ENCODE measurements at regions not wholly inside any gene's neighbourhood (a gene's known extent, or its start where the extent isn't known, plus 50 kb on each side); places are given as distances from the start of the nearest gene placed in this dataset.

DNA sequence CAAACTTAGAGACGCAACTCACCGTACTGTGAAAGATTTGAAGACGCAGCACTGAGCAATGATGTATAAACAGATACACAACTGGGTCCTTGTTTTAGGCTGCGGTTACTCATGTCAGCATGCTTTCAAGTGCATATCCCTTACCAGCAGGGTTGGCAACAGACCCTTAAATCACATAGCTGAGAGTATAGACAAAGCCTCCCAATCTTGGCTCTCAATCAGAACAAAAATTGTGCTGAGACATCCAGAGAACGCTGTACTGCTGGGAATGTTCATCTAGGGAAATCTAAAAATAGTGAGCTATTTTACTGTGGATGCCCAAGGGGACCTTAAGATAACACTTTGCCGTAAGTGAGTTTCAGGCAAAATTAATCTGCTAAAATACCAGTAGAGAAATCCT, 84.4 kb upstream of the NUDT7 start:
- no peak overlapping the region for H3K27ac Mint-ChIP-seq
- no peak for ATAC-seq (replicated peaks)
- H3K4me1 Mint-ChIP-seq, result no peaks in the 10 kb centered on the region
- no peak overlapping the region for H3K4me3 Mint-ChIP-seq
- peaks cover 22% of the 10 kb centered on the region for H3K27me3 Mint-ChIP-seq
- H3K9me3 Mint-ChIP-seq, result no peaks in the 10 kb centered on the region
- no peaks in the 10 kb centered on the region for H3K36me3 Mint-ChIP-seq (ENCODE audit: low read depth)

DNA sequence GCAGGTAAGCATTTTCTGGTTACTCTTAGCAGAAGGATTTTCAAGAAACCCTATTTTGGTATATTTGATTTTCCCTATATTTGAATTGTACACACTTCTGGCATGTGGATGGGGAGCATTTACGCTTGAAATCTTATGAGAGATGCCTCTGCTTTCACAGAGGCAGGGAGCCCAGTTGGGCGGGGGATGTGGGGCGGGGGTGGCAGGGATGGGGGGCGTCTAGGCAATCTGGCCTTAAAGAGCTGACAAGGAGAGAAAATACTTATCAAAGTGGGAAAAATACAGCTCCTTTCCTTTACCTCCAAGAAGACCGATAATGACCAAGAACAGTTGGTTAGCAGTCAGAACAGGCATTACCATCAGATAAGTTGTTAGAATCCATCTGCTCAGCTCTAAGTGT, 79.1 kb upstream of the NUDT7 start:
- ATAC-seq (replicated peaks), result no peak
- Mint-ChIP-seq H3K4me1 (no peaks in the 10 kb centered on the region), H3K4me3 (no peak overlapping the region), H3K27me3 (peaks cover 20% of the 10 kb centered on the region), H3K9me3 (no peaks in the 10 kb centered on the region), H3K36me3 (ENCODE audit: low read depth) (no peaks in the 10 kb centered on the region), H3K27ac (no peak overlapping the region)

DNA sequence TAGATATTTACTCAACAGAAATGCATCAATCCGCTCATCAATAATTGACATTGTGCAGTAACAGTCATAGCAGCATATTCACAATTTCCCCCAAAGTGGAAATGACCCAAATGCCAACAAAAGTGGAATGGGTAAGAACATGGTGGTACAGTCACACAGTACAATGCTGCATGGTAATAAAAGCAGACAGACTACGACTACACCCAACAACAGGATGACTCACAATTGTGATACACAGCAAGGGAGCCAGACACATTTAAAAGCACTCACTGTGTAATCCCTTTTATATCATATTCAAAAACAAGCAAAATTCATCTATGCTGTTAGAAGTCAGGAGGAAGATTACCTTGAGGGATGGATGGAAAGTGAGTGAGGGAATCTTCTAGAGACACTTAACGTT, 76.5 kb upstream of the NUDT7 start:
- Mint-ChIP-seq H3K9me3 (no peaks in the 10 kb centered on the region), H3K27me3 (peaks cover 17% of the 10 kb centered on the region), H3K36me3 (ENCODE audit: low read depth) (no peaks in the 10 kb centered on the region), H3K4me3 (no peak overlapping the region), H3K27ac (no peak overlapping the region), H3K4me1 (no peaks in the 10 kb centered on the region)
- no peak for ATAC-seq (replicated peaks)

DNA sequence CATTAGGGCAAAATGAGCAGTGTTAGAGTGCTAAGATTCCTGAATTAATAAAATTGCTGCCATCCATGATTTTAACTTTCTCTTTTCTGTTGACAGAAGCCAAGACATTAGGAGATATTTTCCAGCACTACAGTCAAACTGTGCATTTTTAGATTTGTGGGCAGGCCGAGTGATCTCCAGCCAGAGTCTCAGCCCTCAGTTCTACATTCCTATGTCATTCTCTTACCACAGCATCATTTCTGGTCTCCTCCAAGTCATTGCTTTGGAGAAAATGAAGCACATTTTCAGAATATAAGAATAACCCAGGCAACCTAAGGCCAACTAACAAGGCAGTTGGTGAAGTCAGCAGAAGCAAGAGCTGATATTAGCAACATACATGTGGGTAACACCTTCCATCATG, 74.6 kb upstream of the NUDT7 start:
- no peak for ATAC-seq (replicated peaks)
- H3K4me1 Mint-ChIP-seq, result no peaks in the 10 kb centered on the region
- peaks cover 21% of the 10 kb centered on the region for H3K27me3 Mint-ChIP-seq
- no peaks in the 10 kb centered on the region for H3K9me3 Mint-ChIP-seq
- H3K36me3 Mint-ChIP-seq (ENCODE audit: low read depth), result no peaks in the 10 kb centered on the region
- H3K27ac Mint-ChIP-seq, result no peak overlapping the region
- H3K4me3 Mint-ChIP-seq, result no peak overlapping the region

DNA sequence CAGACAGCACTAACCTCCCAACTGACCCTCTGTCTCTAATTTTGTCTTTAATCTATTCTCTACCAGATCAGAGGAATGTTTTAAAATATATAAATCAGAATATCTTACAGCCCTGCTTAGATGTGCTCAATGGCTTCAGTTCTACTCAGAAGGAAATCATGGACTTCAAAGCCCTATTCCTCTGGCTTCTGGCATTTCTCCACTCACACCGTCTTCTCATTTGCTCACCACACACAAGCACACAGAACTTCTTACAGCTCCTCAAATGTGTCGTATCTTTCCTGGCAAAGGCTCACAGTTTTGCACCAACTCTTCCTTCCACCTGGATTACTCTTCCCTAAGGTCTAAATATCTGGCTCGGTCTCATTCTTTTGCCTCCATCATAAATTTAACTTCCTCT, 71.6 kb upstream of the NUDT7 start:
- Mint-ChIP-seq H3K36me3 (ENCODE audit: low read depth) (no peaks in the 10 kb centered on the region), H3K4me3 (no peak overlapping the region), H3K4me1 (no peaks in the 10 kb centered on the region), H3K9me3 (no peaks in the 10 kb centered on the region), H3K27me3 (peaks cover 24% of the 10 kb centered on the region), H3K27ac (no peak overlapping the region)
- no peak for ATAC-seq (replicated peaks)

DNA sequence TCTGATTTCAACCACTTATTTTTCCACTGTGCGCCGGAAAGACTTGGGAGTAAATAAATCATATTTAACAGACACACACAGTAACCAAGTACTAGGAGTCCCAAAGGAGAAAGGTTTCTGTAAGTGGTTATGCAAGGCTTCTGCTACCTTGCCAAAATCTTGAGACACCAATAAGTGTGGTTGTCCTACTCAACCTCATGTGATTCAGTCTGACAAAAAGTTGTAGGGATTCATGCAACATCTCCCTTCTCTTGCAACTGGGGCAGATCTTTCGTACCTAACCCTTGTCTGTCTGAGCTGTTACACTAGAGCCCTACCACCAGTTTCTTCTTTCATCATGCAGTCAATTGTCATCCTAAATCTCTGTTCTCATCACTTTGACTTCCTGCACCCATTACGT, 69.9 kb upstream of the NUDT7 start:
- Mint-ChIP-seq H3K27ac (no peak overlapping the region), H3K9me3 (peaks cover 6% of the 10 kb centered on the region), H3K4me1 (no peaks in the 10 kb centered on the region), H3K36me3 (ENCODE audit: low read depth) (no peaks in the 10 kb centered on the region), H3K27me3 (peaks cover 32% of the 10 kb centered on the region), H3K4me3 (no peak overlapping the region)
- ATAC-seq (replicated peaks), result no peak

DNA sequence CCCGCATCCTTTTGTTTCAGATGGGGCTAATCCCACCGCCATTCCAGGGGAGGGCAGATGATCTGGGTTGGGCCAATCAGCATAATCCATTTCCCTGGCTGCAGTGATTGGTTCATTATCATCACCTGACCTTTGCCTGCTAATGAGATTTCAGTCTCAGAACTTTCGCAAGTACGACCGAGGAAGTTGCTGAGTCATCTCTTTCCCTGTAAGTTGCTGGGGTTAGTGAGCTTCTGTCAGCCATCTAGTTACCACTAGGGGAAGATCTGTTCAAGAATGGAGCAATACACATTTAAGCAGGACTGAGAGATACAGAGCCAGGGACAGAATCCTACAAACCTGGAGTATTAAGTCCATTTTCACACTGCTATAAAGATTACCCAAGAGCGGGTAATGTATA, 65.3 kb upstream of the NUDT7 start:
- H3K9me3 Mint-ChIP-seq, result peaks cover 6% of the 10 kb centered on the region
- no peak overlapping the region for H3K4me3 Mint-ChIP-seq
- H3K36me3 Mint-ChIP-seq (ENCODE audit: low read depth), result no peaks in the 10 kb centered on the region
- no peak overlapping the region for H3K27ac Mint-ChIP-seq
- ATAC-seq (replicated peaks), result no peak
- peaks cover 29% of the 10 kb centered on the region for H3K27me3 Mint-ChIP-seq
- H3K4me1 Mint-ChIP-seq, result no peaks in the 10 kb centered on the region

DNA sequence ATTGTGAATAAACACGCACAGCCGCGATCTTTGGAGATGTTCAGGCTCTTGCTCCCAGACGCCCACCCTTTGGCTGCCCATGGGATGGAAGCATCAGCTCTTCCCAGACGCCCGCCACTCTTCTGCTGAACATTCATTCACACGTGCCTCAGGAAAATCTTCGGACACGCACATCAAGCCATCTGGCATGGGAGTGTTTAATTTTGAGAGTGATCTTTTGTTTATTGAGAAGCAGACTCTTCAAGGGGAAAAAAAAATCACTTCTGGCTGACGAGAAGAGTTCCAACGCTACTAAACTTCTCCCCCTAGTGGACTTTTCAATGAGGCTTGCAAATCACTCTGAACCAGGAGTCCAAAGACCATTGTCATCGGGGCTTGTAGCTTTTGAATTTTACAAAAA, 62.0 kb upstream of the NUDT7 start:
- ATAC-seq (replicated peaks), result no peak
- H3K36me3 Mint-ChIP-seq (ENCODE audit: low read depth), result no peaks in the 10 kb centered on the region
- peaks cover 26% of the 10 kb centered on the region for H3K27me3 Mint-ChIP-seq
- peaks cover 6% of the 10 kb centered on the region for H3K9me3 Mint-ChIP-seq
- no peak overlapping the region for H3K4me3 Mint-ChIP-seq
- H3K4me1 Mint-ChIP-seq, result no peaks in the 10 kb centered on the region
- H3K27ac Mint-ChIP-seq, result no peak overlapping the region

DNA sequence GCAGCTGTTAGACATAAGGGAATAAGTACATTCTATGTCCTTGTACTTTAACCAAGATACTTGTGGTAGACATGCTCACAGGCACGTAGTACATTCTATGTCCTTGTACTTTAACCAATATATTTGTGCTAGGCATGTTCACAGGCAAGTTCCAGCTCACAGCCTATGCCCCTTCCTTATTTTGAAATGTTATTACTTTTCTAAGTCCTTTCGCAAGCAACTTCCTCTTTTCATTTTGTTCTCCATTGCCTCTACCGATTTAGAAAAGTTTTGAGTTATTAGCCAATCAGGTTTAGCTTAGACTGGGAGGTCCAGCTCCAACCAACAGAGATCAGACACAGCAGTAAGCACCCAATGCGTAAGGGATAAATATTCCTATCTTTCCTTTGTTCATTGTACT, 60.1 kb upstream of the NUDT7 start:
- Mint-ChIP-seq H3K9me3 (peaks cover under 1% of the 10 kb centered on the region), H3K36me3 (ENCODE audit: low read depth) (no peaks in the 10 kb centered on the region), H3K27ac (no peak overlapping the region), H3K4me1 (no peaks in the 10 kb centered on the region), H3K4me3 (no peak overlapping the region), H3K27me3 (peaks cover 21% of the 10 kb centered on the region)
- no peak for ATAC-seq (replicated peaks)

DNA sequence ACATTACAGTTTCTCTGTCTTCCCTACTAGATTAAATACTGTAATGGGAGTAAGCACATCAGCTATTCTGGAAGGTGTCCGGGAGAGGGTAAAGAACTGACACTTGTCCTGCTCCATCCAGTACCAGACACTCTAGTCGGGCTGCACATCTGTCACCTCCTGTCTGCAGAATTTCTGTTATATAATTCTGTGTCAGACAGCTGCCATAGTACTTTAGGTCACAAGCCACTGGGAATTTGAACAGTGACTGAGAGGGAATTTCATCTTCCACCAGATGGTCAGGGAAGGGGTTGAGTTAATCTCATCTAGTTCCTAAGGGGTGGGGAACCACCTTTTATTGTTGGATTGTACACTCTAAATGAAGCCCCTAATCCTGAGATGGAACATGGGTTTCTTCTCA, 58.6 kb upstream of the NUDT7 start:
- no peak overlapping the region for H3K27ac Mint-ChIP-seq
- peaks cover 27% of the 10 kb centered on the region for H3K27me3 Mint-ChIP-seq
- no peaks in the 10 kb centered on the region for H3K9me3 Mint-ChIP-seq
- H3K4me1 Mint-ChIP-seq, result no peaks in the 10 kb centered on the region
- no peaks in the 10 kb centered on the region for H3K36me3 Mint-ChIP-seq (ENCODE audit: low read depth)
- H3K4me3 Mint-ChIP-seq, result no peak overlapping the region
- ATAC-seq (replicated peaks), result no peak

DNA sequence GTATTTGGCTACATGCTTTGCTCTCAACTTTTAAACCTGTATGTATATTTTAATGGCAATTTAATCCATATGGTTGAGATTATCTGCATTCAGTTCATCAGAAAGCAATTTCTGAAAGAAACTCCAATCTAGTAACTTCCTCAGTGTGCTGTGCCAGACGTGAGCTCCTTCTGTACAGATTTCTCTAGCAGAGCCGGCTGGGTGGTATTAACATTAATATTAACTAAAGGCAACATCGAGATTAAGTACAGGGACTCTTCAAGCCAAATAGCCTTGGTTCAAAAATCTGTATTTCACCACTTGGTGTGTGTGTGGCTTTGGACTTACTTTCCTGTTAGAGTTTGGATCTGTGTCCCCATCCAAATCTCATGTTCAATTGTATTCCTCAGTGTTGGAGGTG, 55.5 kb upstream of the NUDT7 start:
- no peak overlapping the region for H3K27ac Mint-ChIP-seq
- H3K36me3 Mint-ChIP-seq (ENCODE audit: low read depth), result no peaks in the 10 kb centered on the region
- H3K4me1 Mint-ChIP-seq, result no peaks in the 10 kb centered on the region
- ATAC-seq (replicated peaks), result no peak
- H3K27me3 Mint-ChIP-seq, result peaks cover 18% of the 10 kb centered on the region
- H3K9me3 Mint-ChIP-seq, result no peaks in the 10 kb centered on the region
- H3K4me3 Mint-ChIP-seq, result no peak overlapping the region

DNA sequence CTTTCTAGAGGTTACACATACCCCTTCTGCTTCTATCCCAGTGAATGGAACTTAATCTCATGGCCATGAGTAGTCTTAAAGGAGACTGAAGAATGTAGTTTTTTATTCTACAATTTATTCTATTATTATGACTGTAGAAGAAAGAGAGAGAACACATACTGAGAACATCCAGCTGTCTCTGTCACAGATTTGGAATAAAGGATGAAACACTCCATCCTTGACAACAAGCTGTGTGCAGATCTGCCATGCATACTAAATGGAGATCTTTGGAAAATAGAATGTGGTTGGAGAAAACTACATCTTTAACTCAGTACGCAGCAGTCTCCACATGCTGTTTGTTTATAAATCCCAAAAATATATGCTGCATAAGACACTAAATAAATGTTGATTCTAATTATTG, 54.1 kb upstream of the NUDT7 start:
- Mint-ChIP-seq H3K9me3 (no peaks in the 10 kb centered on the region), H3K36me3 (ENCODE audit: low read depth) (no peaks in the 10 kb centered on the region), H3K4me1 (no peaks in the 10 kb centered on the region), H3K4me3 (no peak overlapping the region), H3K27me3 (peaks cover 18% of the 10 kb centered on the region), H3K27ac (no peak overlapping the region)
- no peak for ATAC-seq (replicated peaks)

DNA sequence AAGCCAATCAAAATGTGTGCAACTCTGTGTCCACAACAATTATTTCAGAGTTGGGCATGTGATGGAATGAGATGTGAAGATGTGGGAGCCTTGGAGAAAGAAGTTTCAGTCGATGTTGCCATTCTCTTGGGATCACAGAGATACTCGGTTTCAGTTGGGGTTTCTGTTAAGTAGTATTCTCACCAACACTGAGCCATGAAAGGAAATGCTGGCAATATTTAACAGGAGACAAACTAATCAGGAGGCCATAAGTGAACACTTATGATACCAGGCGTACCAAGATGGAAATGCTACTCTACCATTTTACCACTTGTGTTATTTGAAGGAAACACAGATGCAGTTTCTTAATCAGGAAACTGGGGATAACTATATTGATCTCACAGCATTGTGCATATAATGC, 53.3 kb upstream of the NUDT7 start:
- Mint-ChIP-seq H3K4me1 (no peaks in the 10 kb centered on the region), H3K27ac (no peak overlapping the region), H3K36me3 (ENCODE audit: low read depth) (no peaks in the 10 kb centered on the region), H3K4me3 (no peak overlapping the region), H3K9me3 (no peaks in the 10 kb centered on the region), H3K27me3 (peaks cover 18% of the 10 kb centered on the region)
- ATAC-seq (replicated peaks), result no peak

Data from activated T-helper 17 cell treated with anti-CD3 and anti-CD28 coated beads, Interleukin-2, amount 50 U/mL, for 72 hours (primary cell).